OCI-LY3 (cell line): ENCODE measurements at regions not wholly inside any gene's neighbourhood (a gene's known extent, or its start where the extent isn't known, plus 50 kb on each side); places are given as distances from the start of the nearest gene placed in this dataset.

Experiments
- H2AFZ ChIP-seq: fragments of 200-600, 300-600 bp; shearing (Covaris generic); 2 replicates; pipeline ENCODE4 v1.6.0; 2014; ENCODE audit warnings: antibody characterized with exemption, low read depth, low read length
- H3K27ac ChIP-seq: fragments of 200-600, 300-600 bp; sonication (generic); 2 replicates; pipeline ENCODE4 v1.5.1; 2014; ENCODE audit warnings: mild to moderate bottlenecking, low read length, moderate library complexity, mixed read lengths
- H3K27me3 ChIP-seq: fragments of 200-600, 300-600 bp; sonication (generic); 2 replicates; pipeline ENCODE4 v1.6.1; 2014; ENCODE audit warnings: low read depth, low read length, mixed read lengths
- H3K36me3 ChIP-seq: fragments of 200-600, 300-600 bp; sonication (generic); replicated peaks from 2 replicates; pipeline ENCODE3; 2014; ENCODE audit warnings: low read depth, low read length, mixed read lengths
- H3K4me1 ChIP-seq: fragments of 300-600, 200-600 bp; sonication (generic); 2 replicates; pipeline ENCODE4 v1.6.1; 2014; ENCODE audit warnings: low read length, mixed read lengths
- H3K4me2 ChIP-seq: fragments of 200-600, 300-600 bp; sonication (generic); 2 replicates; pipeline ENCODE4 v1.6.1; 2014; ENCODE audit warnings: low read length, mixed read lengths
- H3K4me3 ChIP-seq: fragments of 300-600, 200-600 bp; sonication (generic); 2 replicates; pipeline ENCODE4 v1.5.1; 2014; ENCODE audit warnings: antibody characterized with exemption, mild to moderate bottlenecking, low read length, moderate library complexity
- H3K79me2 ChIP-seq: fragments of 300-600, 200-600 bp; shearing (Covaris generic); 2 replicates; pipeline ENCODE4 v1.6.1; 2014; ENCODE audit warnings: mild to moderate bottlenecking, low read length, mixed read lengths
- H3K9ac ChIP-seq: fragments of 300-600, 200-600 bp; shearing (Covaris generic); 2 replicates; pipeline ENCODE4 v1.6.0; 2014; ENCODE audit warnings: mild to moderate bottlenecking, low read length, moderate library complexity
- H3K9me3 ChIP-seq: fragments of 200-600, 300-600 bp; shearing (Covaris generic); 2 replicates; pipeline ENCODE4 v1.6.1; 2014; ENCODE audit warnings: low read length, mixed read lengths; ENCODE audit not compliant: insufficient read depth
- H4K20me1 ChIP-seq: fragments of 200-600, 300-600 bp; sonication (generic); 2 replicates; pipeline ENCODE4 v1.6.1; 2016; ENCODE audit warnings: low read length, mixed read lengths; ENCODE audit not compliant: insufficient read depth
- EZH2phosphoT487 ChIP-seq: fragments of 200-600 bp; shearing (Covaris generic); IDR thresholded peaks from 2 replicates; pipeline ENCODE4 v1.6.1; 2018; ENCODE audit warnings: antibody characterized with exemption, mixed run types, low read depth
- TF ChIP-seq, protein P1 (sequence below): fragments of 200-600, 300-600 bp; sonication (generic); IDR thresholded peaks from 2 replicates; pipeline ENCODE4 v1.5.1; 2014; ENCODE audit warnings: antibody characterized with exemption, low read length, low read depth

DNA sequence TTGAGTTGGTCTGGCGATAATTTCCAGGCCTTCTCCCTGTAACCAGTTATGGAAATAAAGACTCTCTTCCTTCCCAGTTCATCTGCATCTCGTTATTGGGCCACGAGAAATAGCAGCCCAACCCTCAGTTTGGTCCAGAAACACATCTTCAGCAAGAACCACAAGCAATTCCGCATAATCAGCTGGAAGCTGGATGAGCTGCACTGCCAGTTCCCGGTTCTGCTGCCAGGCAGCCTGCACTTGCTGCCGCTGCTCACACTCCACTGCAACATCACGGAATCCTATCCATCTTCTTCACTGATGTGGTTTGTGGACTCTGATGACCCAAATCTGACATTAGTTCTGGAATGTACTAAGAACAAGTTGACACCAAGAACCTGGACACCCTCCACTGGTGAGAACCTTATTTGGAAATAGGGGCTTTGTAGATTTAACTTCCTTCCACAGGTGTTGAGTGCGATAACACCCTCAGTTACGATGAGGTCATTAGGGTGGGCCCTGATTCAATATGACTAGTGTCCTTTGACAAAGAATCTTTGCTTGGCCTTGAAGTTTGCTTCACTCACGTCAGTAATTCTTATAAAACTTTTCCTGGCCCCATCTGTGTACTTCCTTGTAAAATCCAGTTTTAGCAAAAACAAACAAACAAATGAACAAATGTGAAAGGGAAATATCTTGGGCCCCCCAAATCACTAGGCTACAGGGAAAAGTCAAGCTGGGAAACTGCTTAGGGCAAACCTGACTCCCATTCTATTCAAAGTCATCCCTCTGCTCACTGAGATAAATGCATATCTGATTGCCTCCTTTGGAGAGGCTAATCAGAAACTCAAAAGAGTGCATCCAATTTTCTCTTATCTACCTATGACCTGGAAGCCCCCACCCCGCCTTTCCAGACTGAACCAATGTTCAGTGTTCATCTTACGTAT is 221.9 kb upstream of the PROK2 start:
- no peak overlapping the region for H3K27ac ChIP-seq
- TF ChIP-seq, protein P1, sequence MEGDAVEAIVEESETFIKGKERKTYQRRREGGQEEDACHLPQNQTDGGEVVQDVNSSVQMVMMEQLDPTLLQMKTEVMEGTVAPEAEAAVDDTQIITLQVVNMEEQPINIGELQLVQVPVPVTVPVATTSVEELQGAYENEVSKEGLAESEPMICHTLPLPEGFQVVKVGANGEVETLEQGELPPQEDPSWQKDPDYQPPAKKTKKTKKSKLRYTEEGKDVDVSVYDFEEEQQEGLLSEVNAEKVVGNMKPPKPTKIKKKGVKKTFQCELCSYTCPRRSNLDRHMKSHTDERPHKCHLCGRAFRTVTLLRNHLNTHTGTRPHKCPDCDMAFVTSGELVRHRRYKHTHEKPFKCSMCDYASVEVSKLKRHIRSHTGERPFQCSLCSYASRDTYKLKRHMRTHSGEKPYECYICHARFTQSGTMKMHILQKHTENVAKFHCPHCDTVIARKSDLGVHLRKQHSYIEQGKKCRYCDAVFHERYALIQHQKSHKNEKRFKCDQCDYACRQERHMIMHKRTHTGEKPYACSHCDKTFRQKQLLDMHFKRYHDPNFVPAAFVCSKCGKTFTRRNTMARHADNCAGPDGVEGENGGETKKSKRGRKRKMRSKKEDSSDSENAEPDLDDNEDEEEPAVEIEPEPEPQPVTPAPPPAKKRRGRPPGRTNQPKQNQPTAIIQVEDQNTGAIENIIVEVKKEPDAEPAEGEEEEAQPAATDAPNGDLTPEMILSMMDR, result no peak
- TF ChIP-seq EZH2phosphoT487, result no peak
- H3K27me3 ChIP-seq, result peaks cover 73% of the 10 kb centered on the region
- no peaks in the 10 kb centered on the region for H3K79me2 ChIP-seq
- no peak overlapping the region for H2AFZ ChIP-seq
- H4K20me1 ChIP-seq, result no peaks in the 10 kb centered on the region
- no peak overlapping the region for H3K4me2 ChIP-seq
- no peak overlapping the region for H3K9ac ChIP-seq
- no peaks in the 10 kb centered on the region for H3K36me3 ChIP-seq
- peaks cover 5% of the 10 kb centered on the region; the same call in 1 of the 2 replicates for H3K4me1 ChIP-seq
- peaks cover 5% of the 10 kb centered on the region; the same call in 1 of the 2 replicates for H3K9me3 ChIP-seq
- H3K4me3 ChIP-seq, result no peak overlapping the region

DNA sequence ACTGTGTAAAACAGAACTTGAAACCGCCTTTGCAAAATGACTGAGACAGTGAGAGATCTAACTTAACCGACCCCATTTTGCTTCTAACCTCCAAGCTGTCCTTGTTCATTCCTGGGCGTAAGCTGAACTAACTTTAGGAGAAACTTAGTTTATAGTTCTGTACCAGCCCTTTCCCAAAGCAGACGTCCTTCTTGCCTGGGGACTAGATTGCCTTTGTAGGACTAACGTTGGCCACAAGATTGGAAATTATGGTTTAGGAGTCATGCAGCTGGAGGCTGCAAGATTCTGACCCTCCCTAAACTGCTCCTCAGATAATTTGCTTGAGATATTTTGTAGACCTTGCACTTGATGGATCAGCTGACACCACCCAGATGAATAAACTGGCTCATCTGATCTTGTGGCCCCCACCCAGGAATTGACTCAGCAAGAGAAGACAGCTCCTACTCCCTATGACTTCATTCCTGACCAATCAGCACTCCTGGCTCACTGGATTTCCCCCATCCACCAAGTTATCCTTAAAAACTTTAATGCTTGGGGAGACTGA is 219.9 kb upstream of the PROK2 start:
- Histone ChIP-seq H2AFZ (no peak overlapping the region), H3K27me3 (peaks cover 67% of the 10 kb centered on the region), H4K20me1 (no peaks in the 10 kb centered on the region), H3K79me2 (no peaks in the 10 kb centered on the region), H3K9me3 (peaks cover 5% of the 10 kb centered on the region; the same call in 1 of the 2 replicates), H3K4me1 (peaks cover 2% of the 10 kb centered on the region; the same call in 1 of the 2 replicates), H3K36me3 (no peaks in the 10 kb centered on the region), H3K27ac (no peak overlapping the region), H3K4me3 (no peak overlapping the region), H3K4me2 (no peak overlapping the region), H3K9ac (no peak overlapping the region)
- no peak for TF ChIP-seq EZH2phosphoT487
- TF ChIP-seq, protein P1, result no peak

DNA sequence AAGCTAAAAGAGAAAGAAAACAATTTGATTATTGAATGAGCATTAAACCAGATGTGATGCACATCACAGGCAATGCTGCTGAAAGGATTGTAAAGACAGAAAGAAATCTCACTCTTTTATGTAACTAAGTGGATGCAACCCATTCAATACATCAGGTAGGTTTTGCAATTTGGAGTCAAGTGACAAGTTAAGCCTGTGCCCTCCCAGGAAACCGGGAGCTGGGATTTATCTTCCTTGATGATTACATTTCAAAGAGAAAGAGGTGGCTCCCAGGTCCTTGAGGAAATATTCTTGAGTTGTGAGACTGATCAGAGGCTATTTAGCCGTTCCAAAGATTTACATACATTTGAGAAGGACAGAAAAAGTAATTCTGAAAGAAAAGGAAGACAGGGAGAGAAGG is 219.0 kb upstream of the PROK2 start:
- TF ChIP-seq, protein P1, result no peak
- TF ChIP-seq EZH2phosphoT487, result no peak
- Histone ChIP-seq H3K79me2 (no peaks in the 10 kb centered on the region), H2AFZ (no peak overlapping the region), H3K27ac (no peak overlapping the region), H3K36me3 (no peaks in the 10 kb centered on the region), H3K4me2 (no peak overlapping the region), H4K20me1 (no peaks in the 10 kb centered on the region), H3K4me3 (no peak overlapping the region), H3K9me3 (peaks cover 5% of the 10 kb centered on the region; the same call in 1 of the 2 replicates), H3K9ac (no peak overlapping the region), H3K4me1 (no peaks in the 10 kb centered on the region), H3K27me3 (peaks cover 67% of the 10 kb centered on the region)

DNA sequence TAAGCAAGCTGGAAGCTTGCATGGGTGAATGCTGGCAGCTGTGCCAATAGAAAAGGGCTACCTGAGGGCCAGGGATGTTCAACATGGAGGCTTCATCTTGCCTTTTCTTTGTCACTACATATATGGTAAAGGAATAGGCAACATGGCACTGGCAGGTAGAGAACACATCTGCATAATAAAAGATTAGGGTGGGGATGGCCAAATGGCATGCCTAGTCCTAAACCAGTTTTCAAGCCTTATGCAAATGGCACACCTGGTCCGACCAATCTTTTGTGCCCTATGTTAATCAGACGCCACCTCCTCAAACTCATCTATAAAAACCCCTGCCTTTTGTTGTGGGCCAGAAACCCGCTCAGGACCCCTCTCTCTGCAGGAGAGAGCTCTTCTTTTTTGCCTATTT is 216.8 kb upstream of the PROK2 start:
- Histone ChIP-seq H4K20me1 (no peaks in the 10 kb centered on the region), H3K9ac (no peak overlapping the region), H3K9me3 (peaks cover 2% of the 10 kb centered on the region; the same call in 1 of the 2 replicates), H3K79me2 (no peaks in the 10 kb centered on the region), H3K27me3 (peaks cover 76% of the 10 kb centered on the region), H3K36me3 (no peaks in the 10 kb centered on the region), H3K27ac (no peak overlapping the region), H3K4me2 (no peak overlapping the region), H3K4me1 (no peaks in the 10 kb centered on the region), H3K4me3 (no peak overlapping the region), H2AFZ (no peak overlapping the region)
- no peak for TF ChIP-seq EZH2phosphoT487
- TF ChIP-seq, protein P1, result no peak
